Prostate gland (tissue), 2 donors: ENCODE measurements at regions not wholly inside any gene's neighbourhood (a gene's known extent, or its start where the extent isn't known, plus 50 kb on each side); places are given as distances from the start of the nearest gene placed in this dataset.

Experiments
- CTCF ChIP-seq, 4 experiments: fragments of 200-600 bp in 2 of 4; fragments of 450-650 bp in 2 of 4; sonication (generic) in 2 of 4; IDR thresholded peaks; 1 replicate in 3 of 4; 2 replicates in 1 of 4; pipeline ENCODE4 v1.5.1; 2016 to 2019; ENCODE audit warnings: antibody characterized with exemption in 4 of 4, mild to moderate bottlenecking in 2 of 4, moderate library complexity in 2 of 4
- POLR2A ChIP-seq: fragments of 450-650 bp; IDR thresholded peaks from one replicate; pipeline ENCODE4 v1.6.1; 2016; ENCODE audit warnings: antibody characterized with exemption, mild to moderate bottlenecking
- POLR2AphosphoS5 ChIP-seq: sonication (generic); formaldehyde crosslinking; IDR thresholded peaks from one replicate; pipeline ENCODE4 v1.6.1; 2017; ENCODE audit warnings: antibody characterized with exemption

- TF ChIP-seq CTCF (IDR thresholded peaks at IDR 0.05), result no peak
- no peak for TF ChIP-seq POLR2A
- no peak for TF ChIP-seq POLR2AphosphoS5
These were observed 254.4 kb downstream of the DAD1 start for GRCh38 chr14:22334627-22335026.
